OCI-LY3 (cell line): ENCODE measurements at regions not wholly inside any gene's neighbourhood (a gene's known extent, or its start where the extent isn't known, plus 50 kb on each side); places are given as distances from the start of the nearest gene placed in this dataset.

ENCODE experiments used
- EZH2phosphoT487 ChIP-seq: fragments of 200-600 bp; shearing (Covaris generic); IDR thresholded peaks from 2 replicates; pipeline ENCODE4 v1.6.1; 2018; ENCODE audit warnings: antibody characterized with exemption, mixed run types, low read depth
- TF ChIP-seq, protein P1 (sequence below): fragments of 200-600, 300-600 bp; sonication (generic); IDR thresholded peaks from 2 replicates; pipeline ENCODE4 v1.5.1; 2014; ENCODE audit warnings: antibody characterized with exemption, low read length, low read depth

DNA sequence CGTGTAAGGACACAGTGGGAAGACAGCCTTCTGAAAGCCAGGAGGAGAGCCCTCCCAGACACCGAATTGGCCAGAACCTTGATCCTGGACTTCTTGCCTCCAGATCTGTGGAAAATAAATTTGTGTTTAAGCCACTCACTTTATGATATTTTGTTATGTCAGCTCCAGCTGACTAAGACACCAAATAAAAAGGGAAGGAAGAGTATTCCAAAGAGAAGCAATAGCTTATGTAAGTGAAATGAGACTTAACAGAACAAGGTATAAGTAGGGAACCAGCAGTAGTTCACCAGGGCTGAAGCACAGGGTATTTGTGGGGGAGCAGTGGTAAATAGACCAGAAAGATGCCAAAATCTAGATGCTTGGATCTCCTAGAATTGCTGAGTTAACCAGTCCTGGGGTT lies 94.2 kb upstream of the WLS start:
- TF ChIP-seq, protein P1, sequence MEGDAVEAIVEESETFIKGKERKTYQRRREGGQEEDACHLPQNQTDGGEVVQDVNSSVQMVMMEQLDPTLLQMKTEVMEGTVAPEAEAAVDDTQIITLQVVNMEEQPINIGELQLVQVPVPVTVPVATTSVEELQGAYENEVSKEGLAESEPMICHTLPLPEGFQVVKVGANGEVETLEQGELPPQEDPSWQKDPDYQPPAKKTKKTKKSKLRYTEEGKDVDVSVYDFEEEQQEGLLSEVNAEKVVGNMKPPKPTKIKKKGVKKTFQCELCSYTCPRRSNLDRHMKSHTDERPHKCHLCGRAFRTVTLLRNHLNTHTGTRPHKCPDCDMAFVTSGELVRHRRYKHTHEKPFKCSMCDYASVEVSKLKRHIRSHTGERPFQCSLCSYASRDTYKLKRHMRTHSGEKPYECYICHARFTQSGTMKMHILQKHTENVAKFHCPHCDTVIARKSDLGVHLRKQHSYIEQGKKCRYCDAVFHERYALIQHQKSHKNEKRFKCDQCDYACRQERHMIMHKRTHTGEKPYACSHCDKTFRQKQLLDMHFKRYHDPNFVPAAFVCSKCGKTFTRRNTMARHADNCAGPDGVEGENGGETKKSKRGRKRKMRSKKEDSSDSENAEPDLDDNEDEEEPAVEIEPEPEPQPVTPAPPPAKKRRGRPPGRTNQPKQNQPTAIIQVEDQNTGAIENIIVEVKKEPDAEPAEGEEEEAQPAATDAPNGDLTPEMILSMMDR = no peak
- no peak for TF ChIP-seq EZH2phosphoT487
